ENCODE measurements at regions not wholly inside any gene's neighbourhood (a gene's known extent, or its start where the extent isn't known, plus 50 kb on each side); places are given as distances from the start of the nearest gene placed in this dataset.

DNA sequence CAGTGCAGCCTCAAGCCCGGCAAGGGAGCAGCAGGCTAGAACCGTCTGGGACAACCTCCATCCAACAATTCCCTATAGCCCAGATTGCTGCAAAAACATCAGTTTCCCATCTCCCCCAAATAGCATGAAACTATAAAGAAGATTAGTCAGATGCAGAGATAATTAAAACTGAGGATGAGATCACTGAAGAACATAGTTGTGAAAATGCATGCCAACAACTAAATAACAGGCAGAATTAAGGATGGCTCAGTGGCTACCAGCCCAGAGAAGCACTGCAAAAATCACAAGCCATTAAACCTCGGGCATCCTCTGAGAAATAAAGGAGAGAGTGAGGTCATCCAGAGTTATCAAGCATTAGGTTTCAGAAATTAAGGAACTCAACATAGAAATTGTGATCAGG lies 427.1 kb downstream of the TNS3 start:
- Histone ChIP-seq H3K36me3 (ENCODE audit: insufficient read depth, low read length) (no peaks in the 10 kb centered on the region), H3K4me2 (ENCODE audit: low read depth, low read length, poor library complexity, severe bottlenecking) (no peak overlapping the region), H3K9me2 (replicated peaks; ENCODE audit: low read depth, low read length) (no peaks in the 10 kb centered on the region), H4K20me1 (ENCODE audit: insufficient read depth, low read length, poor library complexity, severe bottlenecking) (no peaks in the 10 kb centered on the region), H3K79me2 (ENCODE audit: insufficient read depth, low read length) (no peaks in the 10 kb centered on the region), H2AFZ (ENCODE audit: low read length) (no peak overlapping the region), H3K9me3 (ENCODE audit: insufficient read depth, low read depth, low read length) (peaks cover 8% of the 10 kb centered on the region; the same call in 1 of the 2 replicates), H3K4me3 (ENCODE audit: low read length, poor library complexity, severe bottlenecking) (no peak overlapping the region), H3K27me3 (ENCODE audit: insufficient read depth, low read length, poor library complexity, severe bottlenecking) (no peaks in the 10 kb centered on the region), H3K9ac (ENCODE audit: low read depth, low read length, poor library complexity, severe bottlenecking) (no peak overlapping the region), H3F3A (ENCODE audit: low read depth) (no peaks in the 10 kb centered on the region), H3K4me1 (ENCODE audit: insufficient read depth, low read length, poor library complexity, severe bottlenecking) (no peaks in the 10 kb centered on the region)
- no peak for TF ChIP-seq EZH2phosphoT487 (IDR thresholded peaks at IDR 0.05; ENCODE audit: borderline replicate concordance)
- TF ChIP-seq, protein P1, sequence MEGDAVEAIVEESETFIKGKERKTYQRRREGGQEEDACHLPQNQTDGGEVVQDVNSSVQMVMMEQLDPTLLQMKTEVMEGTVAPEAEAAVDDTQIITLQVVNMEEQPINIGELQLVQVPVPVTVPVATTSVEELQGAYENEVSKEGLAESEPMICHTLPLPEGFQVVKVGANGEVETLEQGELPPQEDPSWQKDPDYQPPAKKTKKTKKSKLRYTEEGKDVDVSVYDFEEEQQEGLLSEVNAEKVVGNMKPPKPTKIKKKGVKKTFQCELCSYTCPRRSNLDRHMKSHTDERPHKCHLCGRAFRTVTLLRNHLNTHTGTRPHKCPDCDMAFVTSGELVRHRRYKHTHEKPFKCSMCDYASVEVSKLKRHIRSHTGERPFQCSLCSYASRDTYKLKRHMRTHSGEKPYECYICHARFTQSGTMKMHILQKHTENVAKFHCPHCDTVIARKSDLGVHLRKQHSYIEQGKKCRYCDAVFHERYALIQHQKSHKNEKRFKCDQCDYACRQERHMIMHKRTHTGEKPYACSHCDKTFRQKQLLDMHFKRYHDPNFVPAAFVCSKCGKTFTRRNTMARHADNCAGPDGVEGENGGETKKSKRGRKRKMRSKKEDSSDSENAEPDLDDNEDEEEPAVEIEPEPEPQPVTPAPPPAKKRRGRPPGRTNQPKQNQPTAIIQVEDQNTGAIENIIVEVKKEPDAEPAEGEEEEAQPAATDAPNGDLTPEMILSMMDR (conservative IDR thresholded peaks at IDR 0.05; ENCODE audit: low read length): no peak

DNA sequence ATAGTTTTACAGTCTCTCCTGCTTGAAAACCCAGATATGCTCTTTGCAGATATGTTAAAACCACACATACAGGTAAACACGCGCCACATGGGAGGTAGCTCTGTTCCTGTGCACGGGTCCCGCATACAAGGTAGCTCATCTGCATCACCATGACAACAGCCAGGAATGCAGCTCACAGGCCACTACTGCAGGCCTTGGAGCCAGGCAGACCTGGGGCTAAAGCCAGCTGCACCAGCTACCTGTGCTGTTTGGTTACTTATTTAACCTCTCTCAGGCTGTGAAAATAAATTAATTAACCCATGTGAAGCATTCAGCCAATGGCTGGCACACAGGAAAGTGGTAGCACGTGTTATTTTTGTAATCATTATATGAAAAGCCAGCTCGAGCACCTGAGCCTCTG lies 428.3 kb downstream of the TNS3 start:
- Histone ChIP-seq H3K9me3 (ENCODE audit: insufficient read depth, low read depth, low read length) (peaks cover 8% of the 10 kb centered on the region; the same call in 1 of the 2 replicates), H3K4me2 (ENCODE audit: low read depth, low read length, poor library complexity, severe bottlenecking) (no peak overlapping the region), H3K9ac (ENCODE audit: low read depth, low read length, poor library complexity, severe bottlenecking) (no peak overlapping the region), H3K4me3 (ENCODE audit: low read length, poor library complexity, severe bottlenecking) (no peak overlapping the region), H3K9me2 (replicated peaks; ENCODE audit: low read depth, low read length) (no peaks in the 10 kb centered on the region), H3K79me2 (ENCODE audit: insufficient read depth, low read length) (no peaks in the 10 kb centered on the region), H3K27me3 (ENCODE audit: insufficient read depth, low read length, poor library complexity, severe bottlenecking) (no peaks in the 10 kb centered on the region), H2AFZ (ENCODE audit: low read length) (no peak overlapping the region), H4K20me1 (ENCODE audit: insufficient read depth, low read length, poor library complexity, severe bottlenecking) (no peaks in the 10 kb centered on the region), H3K4me1 (ENCODE audit: insufficient read depth, low read length, poor library complexity, severe bottlenecking) (no peaks in the 10 kb centered on the region), H3F3A (ENCODE audit: low read depth) (no peaks in the 10 kb centered on the region), H3K36me3 (ENCODE audit: insufficient read depth, low read length) (no peaks in the 10 kb centered on the region)
- no peak for TF ChIP-seq EZH2phosphoT487 (IDR thresholded peaks at IDR 0.05; ENCODE audit: borderline replicate concordance)
- TF ChIP-seq, protein P1 (conservative IDR thresholded peaks at IDR 0.05; ENCODE audit: low read length): no peak

DNA sequence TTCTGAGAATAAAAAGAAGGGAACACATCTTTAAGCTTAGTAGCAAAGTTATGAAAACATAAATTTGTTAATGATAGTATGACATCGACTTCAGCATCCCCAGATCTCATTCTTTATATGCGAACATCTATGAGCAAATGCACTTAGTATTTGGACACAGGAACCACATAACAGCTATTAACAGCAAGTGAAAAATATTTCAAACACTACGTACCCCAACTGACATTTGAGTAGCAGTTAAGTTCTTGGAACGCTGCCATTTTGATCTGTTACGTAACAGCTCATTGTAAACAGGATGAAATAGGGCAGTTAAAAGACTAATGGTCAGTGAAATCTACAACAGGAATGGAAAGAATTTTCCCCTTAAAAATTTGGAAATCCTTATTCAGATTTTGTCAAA lies 428.9 kb downstream of the TNS3 start:
- Histone ChIP-seq H3K27me3 (ENCODE audit: insufficient read depth, low read length, poor library complexity, severe bottlenecking) (no peaks in the 10 kb centered on the region), H3K79me2 (ENCODE audit: insufficient read depth, low read length) (no peaks in the 10 kb centered on the region), H3K36me3 (ENCODE audit: insufficient read depth, low read length) (no peaks in the 10 kb centered on the region), H3K9ac (ENCODE audit: low read depth, low read length, poor library complexity, severe bottlenecking) (no peak overlapping the region), H2AFZ (ENCODE audit: low read length) (no peak overlapping the region), H3K4me1 (ENCODE audit: insufficient read depth, low read length, poor library complexity, severe bottlenecking) (no peaks in the 10 kb centered on the region), H4K20me1 (ENCODE audit: insufficient read depth, low read length, poor library complexity, severe bottlenecking) (no peaks in the 10 kb centered on the region), H3K4me2 (ENCODE audit: low read depth, low read length, poor library complexity, severe bottlenecking) (no peak overlapping the region), H3K9me2 (replicated peaks; ENCODE audit: low read depth, low read length) (no peaks in the 10 kb centered on the region), H3K4me3 (ENCODE audit: low read length, poor library complexity, severe bottlenecking) (no peak overlapping the region), H3K9me3 (ENCODE audit: insufficient read depth, low read depth, low read length) (peaks cover 8% of the 10 kb centered on the region; the same call in 1 of the 2 replicates), H3F3A (ENCODE audit: low read depth) (no peaks in the 10 kb centered on the region)
- no peak for TF ChIP-seq EZH2phosphoT487 (IDR thresholded peaks at IDR 0.05; ENCODE audit: borderline replicate concordance)
- TF ChIP-seq, protein P1 (conservative IDR thresholded peaks at IDR 0.05; ENCODE audit: low read length): no peak
